ENCODE measurements at regions not wholly inside any gene's neighbourhood (a gene's known extent, or its start where the extent isn't known, plus 50 kb on each side); places are given as distances from the start of the nearest gene placed in this dataset.

GRCh38 chr20:53829255-53829723, 235.7 kb upstream of the ZNF217 start:
- TF ChIP-seq CTCF (IDR thresholded peaks at IDR 0.05; ENCODE audit: low read depth, low read length), result no peak
- H3K9me3 ChIP-seq (ENCODE audit: low read depth), result no peaks in the 10 kb centered on the region
- H3K36me3 ChIP-seq, result no peaks in the 10 kb centered on the region
- no peaks in the 10 kb centered on the region for H3K27me3 ChIP-seq
- no peak overlapping the region for H3K27ac ChIP-seq
- H3K4me3 ChIP-seq, result no peak overlapping the region
- DNase-seq (ENCODE audit: low read depth in 1 of 2, low spot score in 1 of 2), result peak in 1 of 2 donors; percentile 94
- H3K4me1 ChIP-seq (ENCODE audit: low read depth), result peaks cover 18% of the 10 kb centered on the region

- H3K4me3 ChIP-seq, result no peak overlapping the region
- H3K27ac ChIP-seq, result no peak overlapping the region
- H3K27me3 ChIP-seq, result no peaks in the 10 kb centered on the region
- no peaks in the 10 kb centered on the region for H3K36me3 ChIP-seq
- DNase-seq (ENCODE audit: low read depth in 1 of 2, low spot score in 1 of 2), result peak; percentile 21 to 91
- H3K9me3 ChIP-seq (ENCODE audit: low read depth), result no peaks in the 10 kb centered on the region
- no peak for TF ChIP-seq CTCF (IDR thresholded peaks at IDR 0.05; ENCODE audit: low read depth, low read length)
- peaks cover 18% of the 10 kb centered on the region for H3K4me1 ChIP-seq (ENCODE audit: low read depth)
Observed at GRCh38 chr20:53828682-53829254, 235.1 kb upstream of the ZNF217 start.

- no peaks in the 10 kb centered on the region for H3K36me3 ChIP-seq
- no peak overlapping the region for H3K4me3 ChIP-seq
- no peak overlapping the region for H3K27ac ChIP-seq
- TF ChIP-seq CTCF (IDR thresholded peaks at IDR 0.05; ENCODE audit: low read depth, low read length), result no peak
- no peaks in the 10 kb centered on the region for H3K27me3 ChIP-seq
- peaks cover 18% of the 10 kb centered on the region for H3K4me1 ChIP-seq (ENCODE audit: low read depth)
- DNase-seq (ENCODE audit: low read depth in 1 of 2, low spot score in 1 of 2), result peak in 1 of 2 donors; percentile 99
- H3K9me3 ChIP-seq (ENCODE audit: low read depth), result no peaks in the 10 kb centered on the region
Observed at GRCh38 chr20:53828088-53828681, 234.5 kb upstream of the ZNF217 start.

GRCh38 chr20:53827292-53828087, 233.9 kb upstream of the ZNF217 start:
- DNase-seq (ENCODE audit: low read depth in 1 of 2, low spot score in 1 of 2), result no peak
- no peaks in the 10 kb centered on the region for H3K36me3 ChIP-seq
- H3K4me3 ChIP-seq, result no peak overlapping the region
- no peak overlapping the region for H3K27ac ChIP-seq
- H3K9me3 ChIP-seq (ENCODE audit: low read depth), result no peaks in the 10 kb centered on the region
- peaks cover 18% of the 10 kb centered on the region for H3K4me1 ChIP-seq (ENCODE audit: low read depth)
- H3K27me3 ChIP-seq, result no peaks in the 10 kb centered on the region
- no peak for TF ChIP-seq CTCF (IDR thresholded peaks at IDR 0.05; ENCODE audit: low read depth, low read length)

GRCh38 chr20:53826597-53827291, 233.1 kb upstream of the ZNF217 start:
- no peak for TF ChIP-seq CTCF (IDR thresholded peaks at IDR 0.05; ENCODE audit: low read depth, low read length)
- H3K4me1 ChIP-seq (ENCODE audit: low read depth), result peaks cover 18% of the 10 kb centered on the region
- DNase-seq (ENCODE audit: low read depth in 1 of 2, low spot score in 1 of 2), result no peak
- no peaks in the 10 kb centered on the region for H3K27me3 ChIP-seq
- no peaks in the 10 kb centered on the region for H3K9me3 ChIP-seq (ENCODE audit: low read depth)
- no peak overlapping the region for H3K4me3 ChIP-seq
- no peak overlapping the region for H3K27ac ChIP-seq
- H3K36me3 ChIP-seq, result no peaks in the 10 kb centered on the region
